ENCODE measurements at regions not wholly inside any gene's neighbourhood (a gene's known extent, or its start where the extent isn't known, plus 50 kb on each side); places are given as distances from the start of the nearest gene placed in this dataset.

GRCh38 chr15:77865106-77865610, 212.4 kb downstream of the TBC1D2B start:
- TF ChIP-seq CTCF (IDR thresholded peaks at IDR 0.05; ENCODE audit: low read depth, low read length) (no peak), POLR2A (IDR thresholded peaks at IDR 0.05; ENCODE audit: extremely low read depth, insufficient read length) (no peak)

Data from NB4 (cell line).